ENCODE measurements at regions not wholly inside any gene's neighbourhood (a gene's known extent, or its start where the extent isn't known, plus 50 kb on each side); places are given as distances from the start of the nearest gene placed in this dataset.
A peak's percentile ranks its signal among the peaks of the same experiment; 100 is the strongest.
"Not testable (repeated sequence)": the region's sequence is repeated elsewhere in the genome, so short reads cannot be mapped to it uniquely, and the experiment has no call there.

DNA sequence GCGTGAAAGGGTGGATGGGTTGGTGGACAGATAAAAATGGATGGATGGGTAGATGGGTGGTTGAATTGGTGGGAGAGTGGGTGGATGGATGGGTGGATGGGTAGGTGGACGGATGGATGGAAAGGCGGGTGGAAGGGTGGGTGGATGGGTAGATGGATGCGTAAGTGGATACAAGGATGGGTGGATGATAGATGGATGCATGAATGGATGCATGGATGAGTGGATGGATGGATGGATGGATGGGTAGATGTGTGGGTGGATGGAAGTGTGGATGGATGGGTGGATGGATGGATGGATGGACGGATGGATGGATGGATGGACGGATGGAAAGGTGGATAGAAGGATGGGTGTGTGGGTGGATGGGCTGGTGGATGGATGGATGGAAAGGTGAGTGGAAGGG lies 77.0 kb upstream of the GRK3 start:
- DNase-seq (ENCODE audit: low read depth) = no peak

DNA sequence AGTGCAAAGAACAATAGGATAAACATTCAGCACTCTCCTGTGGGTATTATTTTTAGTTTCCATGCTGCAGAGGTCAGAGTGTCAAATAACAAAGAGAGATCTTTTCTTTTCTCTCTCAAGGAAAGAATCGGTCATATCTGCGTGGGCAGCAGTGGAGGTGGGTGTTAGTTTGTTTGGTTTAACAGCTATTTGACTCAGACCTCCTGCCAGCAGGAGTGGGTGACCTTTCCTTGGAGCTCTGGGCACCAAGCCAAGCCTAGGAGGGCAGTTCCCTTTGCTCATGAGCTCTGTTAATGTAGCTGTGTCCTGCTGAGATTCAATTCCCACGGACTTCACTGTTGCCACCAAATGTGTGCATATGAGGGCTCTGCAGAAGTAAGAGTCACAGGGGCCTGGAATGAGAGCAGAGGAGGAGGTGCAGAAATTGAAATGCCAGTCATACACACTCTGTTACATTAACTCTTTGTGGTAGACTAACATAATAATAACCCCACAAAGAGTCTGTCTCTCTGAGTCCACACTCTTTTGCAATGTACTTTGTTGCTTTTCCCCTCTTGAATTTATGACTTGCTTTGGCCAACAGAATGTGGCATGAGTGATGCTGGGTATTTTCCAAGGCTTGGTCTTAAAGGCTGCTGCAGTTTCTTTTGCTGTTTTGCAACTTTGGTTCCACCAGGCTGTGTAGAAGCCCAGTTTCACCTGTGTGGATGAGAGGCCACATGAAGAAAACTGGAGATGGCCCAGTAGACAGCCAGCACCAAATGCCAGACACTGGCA lies 76.0 kb upstream of the GRK3 start:
- peak; percentile 87 for DNase-seq (ENCODE audit: low read depth)

DNA sequence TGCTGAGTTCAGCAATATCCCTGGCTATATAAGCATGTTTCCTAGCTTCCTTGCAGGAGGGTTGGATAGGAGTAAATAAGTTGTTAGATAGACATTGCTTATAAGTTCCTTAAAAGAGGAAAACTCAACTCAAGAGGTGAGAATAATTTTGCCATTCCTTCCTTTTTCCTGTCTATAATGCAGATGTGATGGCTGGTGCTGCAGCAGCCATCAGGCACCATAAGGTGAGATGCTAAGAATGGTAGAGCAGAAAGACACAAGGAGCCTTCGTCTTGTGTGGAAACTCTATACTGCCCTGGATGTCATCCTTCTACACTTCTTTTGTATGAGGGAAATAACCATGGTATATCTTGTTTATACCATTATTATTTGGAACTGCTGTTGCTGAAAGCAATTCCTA lies 74.5 kb upstream of the GRK3 start:
- DNase-seq (ENCODE audit: low read depth) = no peak

DNA sequence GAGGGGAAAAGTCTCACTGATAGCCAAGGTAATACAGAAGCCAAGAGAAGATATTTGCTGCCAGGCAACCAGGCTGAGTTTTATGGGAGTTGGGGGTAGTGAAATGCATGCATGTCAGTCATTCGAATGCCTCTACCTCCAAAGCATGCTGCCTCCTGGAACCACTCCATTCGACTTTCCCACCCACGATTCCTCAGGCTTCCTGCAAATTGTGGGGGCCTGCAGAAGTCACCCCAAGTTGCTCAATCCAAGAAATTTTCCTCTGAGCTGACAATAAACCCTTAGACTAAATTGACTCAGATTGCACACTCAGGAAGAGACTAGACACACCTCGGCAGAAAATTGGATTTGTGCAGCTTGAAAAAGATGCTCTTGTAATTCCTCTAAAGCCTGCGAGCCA lies 73.6 kb upstream of the GRK3 start:
- DNase-seq (ENCODE audit: low read depth) = no peak

DNA sequence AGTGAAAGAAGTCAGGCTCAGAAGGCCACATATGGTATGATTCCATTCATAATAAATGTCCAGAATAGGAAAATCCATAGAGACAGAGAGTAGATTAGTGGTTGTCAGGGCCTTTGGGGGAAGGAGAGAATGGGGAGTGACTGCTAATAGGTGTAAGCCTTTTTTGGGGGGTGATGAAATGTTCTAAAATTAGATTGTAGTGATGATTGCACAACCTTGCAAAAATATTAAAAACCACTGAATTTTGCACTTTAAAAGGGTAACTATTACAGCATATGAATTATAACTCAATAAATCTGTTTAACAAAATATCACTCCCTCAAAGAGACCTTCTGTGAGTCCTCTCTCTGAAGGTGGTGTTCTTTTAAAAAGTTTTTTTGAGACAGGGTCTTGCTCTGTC lies 72.3 kb upstream of the GRK3 start:
- no peak for DNase-seq (ENCODE audit: low read depth)

DNA sequence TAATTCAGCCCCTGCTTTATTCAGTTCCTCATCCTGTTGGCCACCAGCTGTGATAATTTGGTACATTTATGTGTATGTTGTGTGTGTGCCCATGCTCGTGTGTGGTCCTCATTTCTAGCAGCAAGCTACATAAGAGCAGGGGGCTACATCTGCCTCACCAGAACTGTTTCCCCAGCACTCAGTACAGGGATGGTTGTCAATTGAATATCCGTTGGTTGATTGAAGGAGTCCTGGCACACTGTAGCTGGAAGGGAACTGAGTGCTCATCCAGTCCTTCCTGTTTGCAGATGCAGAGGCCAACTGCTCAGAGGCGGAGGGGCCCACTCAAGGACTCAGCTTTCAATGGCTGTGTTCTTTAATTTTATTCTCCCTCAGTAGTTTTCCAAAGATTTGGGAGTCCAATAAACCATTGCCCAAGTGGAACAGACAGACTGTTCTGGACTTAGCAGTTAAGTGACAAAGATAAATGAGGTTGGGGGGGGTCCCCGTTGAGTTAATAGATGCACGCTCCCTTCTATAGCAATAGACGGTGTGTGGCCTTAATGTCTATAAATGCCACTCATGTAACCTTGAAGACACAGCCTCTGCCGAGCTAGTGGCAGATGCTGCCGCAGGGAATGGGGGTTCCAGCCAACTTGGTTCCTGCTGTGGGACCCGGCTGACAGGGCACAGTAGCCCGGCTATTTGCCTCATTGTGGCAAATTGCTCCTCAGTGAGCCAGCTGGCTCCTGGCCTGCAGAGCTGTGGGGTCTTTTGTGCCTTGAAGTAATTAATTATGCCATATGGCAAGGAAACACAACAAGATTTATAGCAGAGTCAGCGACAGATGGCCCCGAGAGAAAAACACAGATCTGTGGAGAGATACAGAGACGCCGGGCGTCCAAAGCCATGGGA lies 71.4 kb upstream of the GRK3 start:
- DNase-seq (ENCODE audit: low read depth) = no peak

DNA sequence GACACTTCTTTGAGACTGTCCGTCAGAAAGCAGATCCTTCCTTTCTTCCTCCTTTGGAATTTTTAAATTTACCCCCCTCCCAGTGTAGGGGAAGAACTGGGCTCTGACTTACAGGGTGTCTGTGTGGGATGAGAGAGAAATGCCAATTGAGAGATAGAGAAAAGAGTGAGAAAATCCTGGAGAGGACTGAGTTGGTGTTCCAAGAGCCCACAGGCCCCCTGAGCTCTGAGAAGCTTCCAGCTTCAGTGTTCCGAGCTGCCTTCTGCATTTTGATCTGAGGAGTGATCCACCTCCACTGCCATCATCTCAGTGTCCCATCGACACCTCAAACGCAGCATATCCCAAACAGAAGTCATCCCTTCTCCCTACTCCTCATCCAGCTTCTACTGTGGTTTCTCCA lies 70.7 kb upstream of the GRK3 start:
- no peak for DNase-seq (ENCODE audit: low read depth)

DNA sequence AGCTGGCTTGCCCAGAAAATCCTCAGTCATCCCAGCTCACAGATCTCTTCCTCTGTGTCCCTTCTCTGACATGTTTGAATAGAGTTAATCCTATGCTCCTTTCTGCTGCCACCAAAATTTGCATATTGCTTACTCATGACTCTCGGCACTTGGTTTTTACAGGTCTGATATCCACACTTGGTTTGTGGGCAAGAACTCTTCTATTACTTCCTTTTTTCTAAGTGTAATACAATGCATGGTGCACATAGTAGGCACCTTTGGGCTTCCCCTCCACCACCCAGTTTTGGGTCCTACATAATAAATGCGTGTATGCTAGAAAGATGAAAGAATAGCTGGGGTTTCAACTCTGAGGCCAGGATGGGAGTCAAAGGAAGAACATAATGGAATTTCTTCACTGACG lies 69.7 kb upstream of the GRK3 start:
- no peak for DNase-seq (ENCODE audit: low read depth)

DNA sequence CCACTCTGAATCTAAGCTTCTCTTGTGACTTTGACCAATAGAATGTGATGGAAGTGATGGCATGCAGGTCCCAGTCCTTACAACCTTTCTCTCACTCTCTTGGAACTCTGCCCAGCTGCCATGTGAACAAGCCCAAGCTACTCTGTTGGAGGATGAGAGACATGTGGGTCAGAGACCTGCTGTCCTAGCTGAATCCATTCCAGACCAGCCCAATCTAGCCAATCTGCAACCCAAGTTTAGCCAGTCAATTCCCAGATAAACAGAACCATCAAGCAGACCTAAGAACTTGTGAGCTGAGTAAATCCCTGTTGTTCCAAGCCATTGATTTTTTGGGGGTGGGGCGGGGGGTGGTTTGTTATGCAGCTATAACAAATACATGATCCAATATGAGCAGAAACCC lies 69.2 kb upstream of the GRK3 start:
- DNase-seq (ENCODE audit: low read depth) = peak; percentile 15

DNA sequence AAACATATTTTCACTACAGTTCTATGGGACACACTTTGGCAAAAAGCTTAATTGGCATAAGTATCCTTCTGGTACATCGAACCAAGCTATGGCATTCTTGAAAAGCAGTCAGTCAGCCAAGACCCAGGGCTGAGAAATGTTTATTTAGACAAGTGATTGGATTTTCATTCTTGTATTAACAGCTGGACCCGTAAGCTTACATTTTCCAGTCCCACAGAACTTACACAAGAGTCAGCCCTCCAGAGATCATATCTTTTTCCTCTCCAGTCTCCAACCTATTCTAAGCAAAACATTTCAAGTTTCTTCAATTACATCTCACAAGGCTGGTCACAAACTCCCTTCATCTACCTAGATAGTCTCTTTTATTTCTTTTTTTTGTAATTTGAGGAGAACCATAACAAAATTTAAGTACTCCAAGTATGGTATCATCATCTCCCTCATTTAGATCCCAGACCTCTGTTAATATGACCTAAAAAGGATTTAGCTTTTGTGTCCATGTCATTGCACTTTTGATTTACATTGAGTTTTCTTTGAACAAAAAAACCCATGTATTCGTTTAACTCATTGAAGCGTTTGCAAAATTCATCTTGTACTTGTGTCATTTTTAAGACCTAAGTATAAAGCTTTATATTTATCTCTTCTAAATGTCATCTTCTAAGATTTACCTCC lies 67.9 kb upstream of the GRK3 start:
- DNase-seq (ENCODE audit: low read depth) = no peak

DNA sequence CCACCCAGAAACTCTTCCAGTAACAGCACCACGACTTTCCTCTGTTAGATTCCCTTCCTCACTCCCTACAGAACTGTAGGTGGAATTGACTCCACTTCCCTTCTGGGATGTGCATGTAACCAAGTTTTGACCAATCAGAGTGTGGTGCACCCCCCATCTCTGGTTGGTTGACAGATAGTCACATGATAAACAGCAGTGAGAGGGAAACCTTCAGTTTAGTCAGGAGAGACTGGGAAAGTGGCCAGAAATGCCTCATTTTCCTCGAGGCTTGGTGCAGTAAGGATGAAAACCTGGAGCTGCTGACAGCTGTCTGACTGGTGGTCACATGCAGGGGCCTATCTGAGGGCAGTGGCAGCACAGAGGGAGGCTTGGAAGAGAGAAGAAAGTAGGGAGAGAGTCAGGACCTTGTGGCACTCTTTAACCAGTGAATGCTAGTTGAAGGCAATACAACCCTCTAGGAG lies 67.3 kb upstream of the GRK3 start:
- peak; percentile 82 for DNase-seq (ENCODE audit: low read depth)

DNA sequence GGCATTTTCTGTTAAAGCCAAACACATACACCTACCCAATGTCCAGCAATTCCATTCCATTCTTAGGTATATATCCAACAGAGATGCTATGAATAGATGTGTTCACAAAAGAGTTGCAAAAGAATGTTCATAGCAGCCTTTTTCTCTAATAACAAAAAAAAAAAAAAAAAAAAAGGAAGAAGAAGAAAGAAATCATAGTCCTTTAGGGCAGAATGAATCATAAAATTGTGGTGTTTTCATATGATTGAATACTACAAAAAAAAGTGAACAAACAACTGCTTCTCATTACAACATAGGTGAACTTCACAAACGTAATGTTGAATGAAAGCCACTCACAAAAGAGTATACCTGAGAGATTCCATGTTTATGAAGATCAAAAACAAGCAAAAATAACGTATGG lies 66.8 kb upstream of the GRK3 start:
- no peak for DNase-seq (ENCODE audit: low read depth)

DNA sequence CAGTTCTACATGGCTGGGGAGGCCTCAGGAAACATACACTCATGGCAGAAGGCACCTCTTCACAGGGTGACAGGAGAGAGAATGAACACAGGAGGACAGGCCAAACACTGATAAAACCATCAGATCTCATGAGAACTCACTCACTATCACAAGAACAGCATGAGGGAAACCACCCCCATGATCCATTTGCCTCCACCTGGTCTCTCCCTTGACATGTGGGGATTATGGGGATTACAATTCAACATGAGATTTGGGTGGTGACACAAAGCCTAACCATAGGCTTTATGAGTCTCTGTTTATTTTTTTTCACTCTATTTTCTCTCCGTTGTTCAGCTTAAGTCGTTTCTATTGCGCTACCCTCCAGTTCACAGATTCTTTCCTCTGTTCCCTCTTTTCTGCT lies 63.8 kb upstream of the GRK3 start:
- not testable (repeated sequence) for DNase-seq (ENCODE audit: low read depth)

DNA sequence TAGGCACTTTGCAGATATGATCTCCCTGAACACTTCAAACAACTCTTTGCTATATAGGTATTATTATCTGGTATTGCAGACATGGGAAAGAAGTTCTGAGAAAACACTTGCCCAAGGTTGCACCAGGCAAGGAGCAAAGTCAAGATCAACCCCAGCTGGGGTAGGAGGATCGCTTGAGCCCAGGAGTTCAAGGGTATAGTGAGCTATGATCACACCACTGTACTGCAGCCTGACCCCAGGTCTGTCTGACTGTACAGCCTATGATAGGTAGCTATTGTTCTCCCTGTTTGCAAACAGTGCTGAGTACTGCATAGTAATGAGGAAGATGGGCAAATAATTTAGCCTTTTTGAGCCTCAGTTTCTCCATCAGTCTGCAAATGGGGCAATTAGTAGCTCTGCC lies 60.5 kb upstream of the GRK3 start:
- not testable (repeated sequence) for DNase-seq (ENCODE audit: low read depth)

DNA sequence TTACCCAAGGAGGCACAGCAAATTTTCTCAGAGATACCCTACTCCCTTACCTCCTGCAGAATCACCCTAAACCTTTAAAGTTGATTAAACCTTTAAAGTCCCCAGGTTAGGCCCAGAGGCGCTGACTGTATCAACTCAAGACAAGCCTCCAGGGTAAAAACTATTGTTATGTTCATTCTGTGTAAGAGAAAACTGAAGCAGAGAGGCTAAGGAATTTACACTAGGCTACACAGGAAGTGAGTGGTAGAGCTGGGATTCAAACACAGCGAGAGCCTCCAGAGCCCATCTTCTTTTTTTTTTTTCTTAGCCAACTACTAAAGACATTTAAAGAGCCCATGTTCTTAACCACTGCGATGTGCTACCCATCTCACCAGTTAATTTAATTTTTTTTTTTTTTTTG lies 56.3 kb upstream of the GRK3 start:
- DNase-seq (ENCODE audit: low read depth) = no peak

DNA sequence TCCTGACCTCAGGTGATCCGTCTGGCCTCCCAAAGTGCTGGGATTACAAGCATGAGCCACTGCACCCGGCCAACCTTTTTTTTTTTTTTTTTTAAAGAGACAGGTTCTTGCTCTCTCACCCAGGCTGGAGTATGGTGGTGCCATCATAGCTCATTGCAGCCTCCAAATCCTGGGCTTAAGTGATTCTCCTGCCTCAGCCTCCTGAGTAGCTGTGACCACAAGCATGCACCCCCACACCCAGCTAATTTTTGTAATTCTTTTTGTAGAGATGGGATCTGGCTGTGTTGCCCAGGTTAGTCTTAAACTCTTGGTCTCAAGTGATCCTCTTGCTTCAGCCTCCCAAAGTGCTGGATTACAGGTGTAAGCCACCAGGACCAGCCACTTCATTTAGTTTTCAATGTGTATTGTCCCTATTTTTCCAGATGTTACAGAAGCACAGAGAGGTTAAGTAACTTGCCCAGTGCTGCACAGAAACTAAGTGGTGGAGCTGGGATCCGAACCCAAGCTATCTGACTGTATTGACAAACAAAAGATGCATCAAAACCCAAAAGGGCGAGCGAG lies 55.6 kb upstream of the GRK3 start:
- DNase-seq (ENCODE audit: low read depth) = no peak

DNA sequence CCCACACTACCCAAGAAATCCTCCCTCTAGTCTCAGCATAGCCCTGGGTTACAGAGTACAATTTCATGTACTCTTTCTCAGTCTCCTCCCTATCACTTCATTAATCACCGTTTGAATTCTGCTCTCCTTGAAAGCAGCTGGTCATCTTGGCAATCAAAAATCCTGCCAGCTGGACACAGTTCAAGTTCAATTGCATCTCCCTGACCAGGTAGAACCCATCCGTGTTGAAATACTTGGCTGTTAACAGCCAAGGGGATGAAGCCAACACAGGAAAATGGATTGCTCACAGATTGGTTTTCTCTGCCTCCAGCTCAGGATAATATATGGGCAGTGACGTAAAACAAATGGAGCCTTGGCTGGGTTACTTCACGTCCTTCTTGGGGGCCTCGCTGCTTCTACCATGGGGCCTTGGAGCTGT lies 55.1 kb upstream of the GRK3 start:
- no peak for DNase-seq (ENCODE audit: low read depth)

DNA sequence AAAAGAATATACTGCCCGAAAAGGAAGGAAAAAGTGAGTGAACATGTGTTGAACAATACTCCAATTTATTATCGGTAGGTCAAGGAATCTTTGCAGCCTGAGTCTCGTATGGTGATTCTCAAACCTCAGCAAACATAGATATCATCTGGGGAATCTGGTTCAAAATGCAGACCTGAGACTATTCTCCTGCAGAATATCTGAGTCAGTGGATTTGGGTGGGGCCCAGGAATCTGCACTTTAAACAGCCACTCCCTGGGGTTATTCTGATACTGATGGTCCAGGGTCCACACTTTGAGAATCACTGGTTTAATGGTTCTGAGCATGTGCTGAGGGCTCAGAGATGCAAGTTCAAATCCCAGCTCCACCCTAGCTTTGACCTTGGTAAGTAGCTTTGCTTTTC lies 53.6 kb upstream of the GRK3 start:
- no peak for DNase-seq (ENCODE audit: low read depth)

DNA sequence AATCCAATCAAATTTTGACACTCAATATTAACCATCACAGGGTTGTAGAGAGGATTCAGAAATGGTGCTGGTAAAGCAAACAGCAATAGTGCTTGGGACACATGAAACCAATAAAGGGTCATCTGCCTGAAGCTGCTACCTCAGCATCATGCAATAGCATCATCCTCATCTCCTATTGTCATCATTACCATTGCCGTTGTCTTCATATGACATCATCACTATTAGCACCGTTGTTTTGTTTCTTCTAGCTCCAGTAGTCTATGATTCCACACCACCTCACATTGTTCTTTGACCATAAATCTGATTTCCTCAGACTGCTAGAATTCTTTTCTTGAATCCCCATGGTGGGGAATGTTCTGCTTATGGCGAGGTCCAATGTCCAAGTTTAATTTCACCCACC lies 52.8 kb upstream of the GRK3 start:
- no peak for DNase-seq (ENCODE audit: low read depth)

DNA sequence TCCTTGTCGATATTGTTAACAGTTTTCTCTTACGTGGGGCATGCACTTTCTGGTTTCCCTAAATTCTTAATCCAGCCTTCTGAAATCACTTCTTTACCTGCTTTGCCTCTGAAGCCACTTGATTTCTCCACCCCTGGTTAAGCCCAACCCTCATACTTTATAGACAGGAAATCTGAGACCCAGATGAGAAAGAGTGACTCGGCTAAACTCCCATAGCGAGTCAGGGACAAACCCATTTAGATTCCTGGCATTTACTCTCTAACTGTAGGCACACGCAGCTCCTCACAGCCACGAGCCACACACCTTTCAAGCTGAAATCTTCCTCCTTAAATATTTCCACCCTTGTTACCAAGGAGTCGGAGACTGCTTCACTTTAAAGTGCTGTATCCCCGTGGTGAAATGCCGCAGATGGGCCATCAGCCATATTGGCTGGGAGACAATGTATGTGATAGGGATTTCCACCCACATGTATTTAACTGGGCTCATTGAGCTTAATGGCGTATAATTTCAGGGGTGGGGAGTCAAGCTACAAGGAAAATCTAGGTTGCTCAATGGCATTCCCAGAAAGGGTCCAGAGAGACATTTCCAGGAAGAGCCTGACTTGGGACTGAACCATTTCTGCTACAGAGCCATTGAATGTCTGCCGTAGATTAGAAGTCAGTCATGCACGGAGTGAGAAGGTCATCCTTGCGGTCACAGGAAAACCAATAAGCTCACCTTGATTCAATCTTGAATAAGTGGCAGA lies 49.9 kb upstream of the GRK3 start:
- peak; percentile 19 for DNase-seq (ENCODE audit: low read depth)
